K562 (cell line): ENCODE measurements at regions not wholly inside any gene's neighbourhood (a gene's known extent, or its start where the extent isn't known, plus 50 kb on each side); places are given as distances from the start of the nearest gene placed in this dataset.

ENCODE experiments used
- ATAC-seq: fragments of 200-7000 bp; cut with Tn5 transposase; 3 replicates; pipeline ENCODE4 v1.9.1; 2020; ENCODE audit warnings: moderate library complexity
- BruUV-seq: library from RNA; stranded (reverse); fragments of 400-500 nt; replicated peaks from 2 replicates; lab custom pipeline; 2021; lab: Mats Ljungman, UMichigan
- CTCF ChIA-PET: fragments of 300-600 bp; formaldehyde crosslinking; extraction: SDS; loops from one replicate; lab custom pipeline; 2021; ENCODE audit warnings: low intra/inter-chr PET ratio; lab: Yijun Ruan, JAX
- POLR2A ChIA-PET: fragments of 300-600, 350-650 bp; sonication (Branson Sonifier 250); formaldehyde crosslinking; extraction: SDS; loops from one replicate; lab custom pipeline; 2021; ENCODE audit warnings: antibody characterized with exemption, inconsistent platforms; lab: Yijun Ruan, JAX
- DNase-seq, 4 experiments: peaks; one replicate each; pipeline versions ENCODE4 v3.0.0 to v3.0.0-alpha.2; 2011 to 2018; ENCODE audit warnings: low spot score in 3 of 4, mixed read lengths in 3 of 4; ENCODE audit errors: extremely low read depth in 1 of 4
- FAIRE-seq: peaks from 2 replicates; lab custom pipeline; 2011; peaks lifted over from hg19 to GRCh38; lab: Jason Lieb, UNC
- H2AFZ ChIP-seq: 2 replicates; pipeline ENCODE4 v1.6.0; 2011; ENCODE audit warnings: low read depth, low read length, control low read depth, inconsistent platforms
- H3K27ac ChIP-seq: fragments of 200-600 bp; 3 replicates; pipeline ENCODE4 v1.8.0; 2011; ENCODE audit warnings: low read depth, mild to moderate bottlenecking, control low read depth, inconsistent platforms, low read length, moderate library complexity, mixed read lengths; ENCODE audit errors: extremely low read depth
- H3K27me3 ChIP-seq, 2 experiments: fragments of 300-600 bp in 1 of 2; 2 replicates in 1 of 2; 3 replicates in 1 of 2; pipeline versions ENCODE4 v1.6.0 to v1.8.0; 2011; ENCODE audit warnings: inconsistent platforms in 2 of 2, low read length in 2 of 2, mild to moderate bottlenecking in 1 of 2, mixed read lengths in 1 of 2, moderate library complexity in 1 of 2; ENCODE audit not compliant: control insufficient read depth in 2 of 2, insufficient read depth in 2 of 2
- H3K36me3 ChIP-seq: fragments of 300-600 bp; 3 replicates; pipeline ENCODE4 v1.8.0; 2011; ENCODE audit warnings: mild to moderate bottlenecking, low read length, inconsistent platforms; ENCODE audit not compliant: control insufficient read depth, insufficient read depth
- H3K4me1 ChIP-seq, 2 experiments: fragments of 200-600 bp in 1 of 2; replicated peaks in 1 of 2; 2 replicates in 1 of 2; 3 replicates in 1 of 2; pipeline versions ENCODE4 v1.5.1 to v1.8.0; 2011; ENCODE audit warnings: inconsistent platforms in 2 of 2, low read length in 2 of 2, mild to moderate bottlenecking in 1 of 2, mixed read lengths in 1 of 2, moderate library complexity in 1 of 2; ENCODE audit not compliant: control insufficient read depth in 2 of 2, insufficient read depth in 2 of 2
- H3K4me2 ChIP-seq: 2 replicates; pipeline ENCODE4 v1.6.1; 2011; ENCODE audit warnings: low read length, control low read depth, inconsistent platforms, mixed read lengths; ENCODE audit not compliant: insufficient read depth
- H3K4me3 ChIP-seq: fragments of 200-600 bp; sonication (generic), shearing (Covaris generic); 2 replicates; pipeline ENCODE4 v1.5.1; 2016; ENCODE audit warnings: control low read depth, inconsistent platforms
- H3K79me2 ChIP-seq: fragments of 200-600 bp; 3 replicates; pipeline ENCODE4 v1.8.0; 2011; ENCODE audit warnings: low read length, inconsistent platforms; ENCODE audit not compliant: control insufficient read depth, insufficient read depth
- H3K9ac ChIP-seq, 2 experiments: 2 replicates each; pipeline versions ENCODE4 v1.6.0 to v1.6.1; 2011; ENCODE audit warnings: low read depth in 2 of 2, low read length in 2 of 2, control low read depth in 1 of 2, inconsistent platforms in 1 of 2, mild to moderate bottlenecking in 1 of 2, mixed read lengths in 1 of 2; ENCODE audit not compliant: insufficient read depth in 1 of 2
- H3K9me1 ChIP-seq: one replicate; pipeline ENCODE4 v1.6.0; 2011; ENCODE audit warnings: inconsistent platforms, mild to moderate bottlenecking, low read length, moderate library complexity; ENCODE audit not compliant: control insufficient read depth, insufficient read depth
- H3K9me3 ChIP-seq: replicated peaks from 2 replicates; pipeline ENCODE4 v1.5.1; 2011; ENCODE audit warnings: low read depth, low read length, inconsistent platforms; ENCODE audit not compliant: control insufficient read depth, insufficient read depth
- H4K20me1 ChIP-seq: replicated peaks from 2 replicates; pipeline ENCODE4 v1.6.1; 2011; ENCODE audit warnings: low read length, inconsistent platforms, mixed read lengths; ENCODE audit not compliant: control insufficient read depth, insufficient read depth
- ETV5 ChIP-seq: sonication (generic); formaldehyde crosslinking; IDR thresholded peaks from 2 replicates; pipeline ENCODE4 v1.4.0; 2020; ENCODE audit warnings: low read depth, mild to moderate bottlenecking, missing genetic modification reagents
- KLF16 ChIP-seq: IDR thresholded peaks from 2 replicates; pipeline ENCODE4 v1.6.1; 2016; ENCODE audit warnings: antibody characterized with exemption
- MBD2 ChIP-seq: sonication (generic); IDR thresholded peaks from 2 replicates; pipeline ENCODE4 v1.6.1; 2016; ENCODE audit warnings: low read depth, borderline replicate concordance
- MEF2A ChIP-seq: IDR thresholded peaks from 2 replicates; pipeline ENCODE4 v1.6.1; 2011; ENCODE audit warnings: low read depth, mild to moderate bottlenecking, low read length, moderate library complexity; ENCODE audit not compliant: control insufficient read depth
- NR4A1 ChIP-seq, 2 experiments: fragments of 250-450 bp in 1 of 2; fragments of 450-650 bp in 1 of 2; sonication (Bioruptor Pico) in 1 of 2; IDR thresholded peaks; 2 replicates each; pipeline versions ENCODE4 v1.4.0 to v1.6.1; 2016 to 2020; ENCODE audit warnings: mild to moderate bottlenecking in 2 of 2, missing compliant biosample characterization in 1 of 2, missing genetic modification characterization in 1 of 2, moderate library complexity in 1 of 2
- SAP30 ChIP-seq: fragments of 200-600 bp; sonication (generic); IDR thresholded peaks from 2 replicates; pipeline ENCODE4 v1.6.1; 2012; ENCODE audit warnings: borderline replicate concordance, low read depth, mild to moderate bottlenecking, moderate library complexity, low read length, control low read depth, inconsistent platforms; ENCODE audit not compliant: insufficient read depth, poor library complexity, severe bottlenecking
- SOX6 ChIP-seq: fragments of 450-650 bp; IDR thresholded peaks from 2 replicates; pipeline ENCODE4 v1.6.1; 2014; ENCODE audit warnings: mild to moderate bottlenecking
- ZNF121 ChIP-seq: sonication (generic); formaldehyde crosslinking; conservative IDR thresholded peaks from 2 replicates; pipeline ENCODE4 v1.8.0; 2022; ENCODE audit warnings: missing genetic modification reagents
- WGBS: fragments of 100-300 bp; shearing (Covaris generic); methylation state at CpG from one replicate; pipeline ENCODE4 v1.1.6; 2016; ENCODE audit warnings: low coverage, mixed read lengths; ENCODE audit not compliant: insufficient coverage; ENCODE audit errors: missing lambda C conversion rate; 5-methylcytosine and 5-hydroxymethylcytosine counted together
- in situ Hi-C: fragments of 300-500 bp; cut with MboI; formaldehyde crosslinking; loops from 4 replicates; pipeline ENCODE4 v1.15.0; 2018; ENCODE audit warnings: inconsistent platforms, mixed read lengths
- intact Hi-C: fragments of 100-400 bp; cut with micrococcal nuclease; formaldehyde crosslinking; loops from 2 replicates; pipeline ENCODE4 v1.14.2; 2022

GRCh38 chr18:78010363-78010762, 760.7 kb downstream of the GALR1 start (continued):
- no peak for TF ChIP-seq NR4A1 (CRISPR knock-in tag; IDR thresholded peaks at IDR 0.05)
- no peak for TF ChIP-seq NR4A1 (tag; IDR thresholded peaks at IDR 0.05)
- TF ChIP-seq SOX6: no peak
- TF ChIP-seq KLF16: no peak

GRCh38 chr18:78017869-78018268, 768.2 kb downstream of the GALR1 start:
- peaks cover 11 to 32% of the 10 kb centered on the region in 2 experiments for H3K27me3 ChIP-seq
- in situ Hi-C loops: no loop called here
- intact Hi-C loops: no loop called here
- no peak overlapping the region for H3K9ac ChIP-seq
- no peak overlapping the region for H3K4me3 ChIP-seq
- no peak for FAIRE-seq
- POLR2A ChIA-PET: no interaction called here
- H2AFZ ChIP-seq: no peak overlapping the region
- DNase-seq: no peak
- no peaks in the 10 kb centered on the region for H3K4me1 ChIP-seq
- H3K36me3 ChIP-seq: no peaks in the 10 kb centered on the region
- 0% methylated on average over 3 of the region's 8 CpGs for WGBS
- TF ChIP-seq ETV5 (no peak), MBD2 (no peak), ZNF121 (CRISPR knock-in tag) (no peak), SAP30 (no peak), MEF2A (no peak)
- no peaks in the 10 kb centered on the region for H4K20me1 ChIP-seq
- ATAC-seq: no peak
- no peak overlapping the region for H3K27ac ChIP-seq
- no peaks in the 10 kb centered on the region for H3K79me2 ChIP-seq
- no TSS peak for BruUV-seq
- no peaks in the 10 kb centered on the region for H3K9me1 ChIP-seq
- H3K4me2 ChIP-seq: no peak overlapping the region
- CTCF ChIA-PET: no interaction called here
- no peaks in the 10 kb centered on the region for H3K9me3 ChIP-seq
